Mesothelial cell of epicardium (in vitro differentiated cells): ENCODE measurements at regions not wholly inside any gene's neighbourhood (a gene's known extent, or its start where the extent isn't known, plus 50 kb on each side); places are given as distances from the start of the nearest gene placed in this dataset.

Experiments
- DNase-seq, 2 experiments: peaks; one replicate each; pipeline ENCODE4 v3.0.0; 2021; ENCODE audit warnings: low spot score in 2 of 2; ENCODE audit not compliant: unreplicated experiment in 2 of 2
- H3K27ac Mint-ChIP-seq: 2 replicates; pipeline ENCODE4 v1.8.0; 2021; ENCODE audit warnings: mixed read lengths
- H3K27me3 Mint-ChIP-seq: 2 replicates; pipeline ENCODE4 v1.8.0; 2021; ENCODE audit warnings: low read depth, mixed read lengths
- H3K36me3 Mint-ChIP-seq: 2 replicates; pipeline ENCODE4 v1.8.0; 2021; ENCODE audit warnings: mixed read lengths
- H3K4me1 Mint-ChIP-seq: 2 replicates; pipeline ENCODE4 v1.8.0; 2021; ENCODE audit warnings: mixed read lengths
- H3K4me3 Mint-ChIP-seq: 2 replicates; pipeline ENCODE4 v1.8.0; 2021; ENCODE audit warnings: mild to moderate bottlenecking, moderate library complexity, mixed read lengths
- H3K9me3 Mint-ChIP-seq: 2 replicates; pipeline ENCODE4 v1.8.0; 2021; ENCODE audit warnings: mixed read lengths
- TF ChIP-seq, protein P1 (sequence below): fragments of 200-600 bp; sonication (generic); IDR thresholded peaks from one replicate; pipeline ENCODE4 v1.5.0; 2021; ENCODE audit warnings: antibody characterized with exemption; ENCODE audit not compliant: unreplicated experiment

DNA sequence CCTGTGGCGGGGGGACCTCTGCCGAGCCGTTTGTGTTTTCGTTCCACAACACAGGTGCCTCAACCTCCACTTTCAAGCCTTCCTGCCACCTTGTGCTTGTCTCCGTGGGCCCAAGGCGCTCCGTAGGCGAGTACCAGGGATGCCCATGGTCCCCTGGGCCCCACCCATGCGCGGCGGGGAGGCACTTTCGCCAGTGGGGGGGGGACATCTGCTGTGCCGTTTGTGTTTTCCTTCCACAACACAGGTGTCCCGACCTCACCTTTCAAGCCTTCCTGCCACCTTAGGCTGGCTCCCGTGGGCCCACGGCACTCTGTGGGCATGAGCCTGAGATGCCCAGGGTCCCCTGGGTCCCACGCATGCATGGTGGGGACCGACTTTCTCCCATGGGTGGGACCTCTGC, 335.9 kb downstream of the ALG10 start:
- H3K36me3 Mint-ChIP-seq: no peaks in the 10 kb centered on the region
- no peaks in the 10 kb centered on the region for H3K9me3 Mint-ChIP-seq
- TF ChIP-seq, protein P1, sequence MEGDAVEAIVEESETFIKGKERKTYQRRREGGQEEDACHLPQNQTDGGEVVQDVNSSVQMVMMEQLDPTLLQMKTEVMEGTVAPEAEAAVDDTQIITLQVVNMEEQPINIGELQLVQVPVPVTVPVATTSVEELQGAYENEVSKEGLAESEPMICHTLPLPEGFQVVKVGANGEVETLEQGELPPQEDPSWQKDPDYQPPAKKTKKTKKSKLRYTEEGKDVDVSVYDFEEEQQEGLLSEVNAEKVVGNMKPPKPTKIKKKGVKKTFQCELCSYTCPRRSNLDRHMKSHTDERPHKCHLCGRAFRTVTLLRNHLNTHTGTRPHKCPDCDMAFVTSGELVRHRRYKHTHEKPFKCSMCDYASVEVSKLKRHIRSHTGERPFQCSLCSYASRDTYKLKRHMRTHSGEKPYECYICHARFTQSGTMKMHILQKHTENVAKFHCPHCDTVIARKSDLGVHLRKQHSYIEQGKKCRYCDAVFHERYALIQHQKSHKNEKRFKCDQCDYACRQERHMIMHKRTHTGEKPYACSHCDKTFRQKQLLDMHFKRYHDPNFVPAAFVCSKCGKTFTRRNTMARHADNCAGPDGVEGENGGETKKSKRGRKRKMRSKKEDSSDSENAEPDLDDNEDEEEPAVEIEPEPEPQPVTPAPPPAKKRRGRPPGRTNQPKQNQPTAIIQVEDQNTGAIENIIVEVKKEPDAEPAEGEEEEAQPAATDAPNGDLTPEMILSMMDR: no peak
- H3K4me1 Mint-ChIP-seq: no peaks in the 10 kb centered on the region
- DNase-seq: no peak
- H3K4me3 Mint-ChIP-seq: no peak overlapping the region
- no peak overlapping the region for H3K27ac Mint-ChIP-seq
- H3K27me3 Mint-ChIP-seq: no peaks in the 10 kb centered on the region

DNA sequence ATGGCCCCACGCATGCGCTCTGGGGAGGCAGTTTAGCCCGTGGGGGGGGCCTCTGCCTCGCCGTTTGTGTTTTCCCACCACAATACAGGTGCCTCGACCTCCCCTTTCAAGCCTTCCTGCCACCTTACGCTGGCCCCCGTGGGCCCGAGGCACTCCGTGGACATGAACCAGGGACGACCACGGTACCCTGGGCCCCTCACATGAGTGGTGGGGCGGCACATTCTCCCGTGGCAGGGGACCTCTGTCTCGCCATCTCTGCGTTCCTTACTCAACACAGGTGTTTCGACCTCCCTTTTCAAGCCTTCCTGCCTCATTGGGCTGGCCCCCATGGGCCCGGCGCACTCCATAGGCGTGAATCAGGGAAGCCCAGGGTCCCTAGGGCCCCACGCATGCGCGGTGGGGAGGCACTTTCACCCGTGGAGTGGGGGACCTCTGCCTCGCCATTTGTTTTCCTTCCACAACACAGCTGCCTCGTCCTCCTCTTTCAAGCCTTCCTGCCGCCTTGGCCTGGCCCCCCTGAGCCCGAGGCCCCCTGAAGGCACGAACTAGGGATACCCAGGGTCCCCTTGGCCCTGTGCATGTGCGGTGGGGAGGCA, 339.5 kb downstream of the ALG10 start:
- DNase-seq: no peak
- peaks cover 5% of the 10 kb centered on the region for H3K36me3 Mint-ChIP-seq
- no peak overlapping the region for H3K4me3 Mint-ChIP-seq
- no peak overlapping the region for H3K27ac Mint-ChIP-seq
- TF ChIP-seq, protein P1: no peak
- H3K9me3 Mint-ChIP-seq: peaks cover 6% of the 10 kb centered on the region
- no peaks in the 10 kb centered on the region for H3K27me3 Mint-ChIP-seq
- H3K4me1 Mint-ChIP-seq: no peaks in the 10 kb centered on the region

DNA sequence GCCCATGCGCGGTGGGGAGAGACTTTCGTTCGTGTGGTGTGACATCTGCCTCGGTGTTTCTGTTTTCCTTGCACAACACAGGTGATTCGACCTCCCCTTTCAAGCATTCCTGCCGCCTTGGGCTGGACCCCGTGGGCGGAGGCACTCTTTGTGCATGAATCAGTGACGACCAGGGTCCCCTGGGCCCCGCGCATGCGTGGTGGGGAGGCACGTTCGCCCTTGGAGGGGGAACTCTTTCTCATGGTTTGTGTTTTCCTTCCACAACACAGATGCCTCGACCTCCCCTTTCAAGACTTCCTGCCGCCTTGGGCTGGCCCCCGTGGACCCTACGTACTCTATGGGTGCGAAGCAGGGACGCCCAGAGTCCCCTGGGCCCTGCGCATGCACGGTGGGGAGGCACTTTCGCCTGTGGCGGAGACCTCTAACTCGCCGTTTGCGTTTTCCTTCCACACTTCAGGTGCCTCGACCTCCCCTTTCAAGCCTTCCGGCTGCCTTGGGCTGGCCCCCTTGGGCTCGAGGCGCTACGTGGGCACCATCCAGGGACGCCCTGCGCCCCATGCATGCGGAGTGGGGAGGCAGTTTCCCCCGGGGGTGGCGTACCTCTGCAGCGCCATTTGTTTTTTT, 340.9 kb downstream of the ALG10 start:
- no peak overlapping the region for H3K4me3 Mint-ChIP-seq
- no peaks in the 10 kb centered on the region for H3K27me3 Mint-ChIP-seq
- no peak for DNase-seq
- peaks cover 5% of the 10 kb centered on the region for H3K36me3 Mint-ChIP-seq
- no peaks in the 10 kb centered on the region for H3K4me1 Mint-ChIP-seq
- H3K27ac Mint-ChIP-seq: no peak overlapping the region
- H3K9me3 Mint-ChIP-seq: peaks cover 6% of the 10 kb centered on the region
- TF ChIP-seq, protein P1: no peak

DNA sequence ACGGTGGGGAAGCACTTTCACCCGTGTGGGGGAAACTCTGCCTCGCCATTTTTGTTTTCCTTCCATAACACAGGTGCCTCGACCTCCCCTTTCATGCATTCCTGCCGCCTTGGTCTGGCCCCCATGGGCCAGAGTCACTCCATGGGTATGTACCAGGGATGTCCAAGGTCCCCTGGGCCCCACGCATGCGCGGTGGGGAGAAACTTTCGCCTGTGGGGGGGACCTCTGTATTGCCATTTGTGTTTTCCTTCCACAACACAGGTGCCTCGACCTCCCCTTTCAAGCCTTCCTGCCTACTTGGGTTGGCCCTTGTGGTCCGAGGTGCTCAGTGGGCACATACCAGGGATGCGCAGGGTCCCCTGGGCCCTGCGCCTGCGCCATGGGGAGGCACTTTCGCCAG, 345.8 kb downstream of the ALG10 start:
- peaks cover 5% of the 10 kb centered on the region for H3K36me3 Mint-ChIP-seq
- no peak overlapping the region for H3K27ac Mint-ChIP-seq
- no peaks in the 10 kb centered on the region for H3K4me1 Mint-ChIP-seq
- DNase-seq: no peak
- no peaks in the 10 kb centered on the region for H3K27me3 Mint-ChIP-seq
- no peak overlapping the region for H3K4me3 Mint-ChIP-seq
- H3K9me3 Mint-ChIP-seq: peaks cover 6% of the 10 kb centered on the region
- TF ChIP-seq, protein P1: no peak

DNA sequence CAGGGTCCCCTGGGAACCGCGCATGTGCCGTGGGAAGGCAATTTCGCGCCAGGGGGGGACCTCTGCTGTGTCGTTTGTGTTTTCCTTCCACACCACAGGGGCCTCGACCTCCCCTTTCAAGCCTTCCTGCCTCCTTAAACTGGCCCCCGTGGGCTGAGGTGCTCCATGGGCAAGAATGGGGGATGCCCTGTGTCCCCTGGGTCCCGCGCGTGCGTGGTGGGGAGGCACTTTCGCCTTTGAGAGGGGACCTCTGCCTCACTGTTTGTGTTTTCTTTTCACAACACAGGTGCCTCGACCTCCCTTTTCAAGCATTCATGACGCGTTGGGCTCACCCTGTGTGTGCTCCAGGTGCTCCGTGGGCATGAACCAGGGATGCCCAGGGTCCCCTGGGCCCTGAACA, 348.8 kb downstream of the ALG10 start:
- H3K36me3 Mint-ChIP-seq: no peaks in the 10 kb centered on the region
- H3K9me3 Mint-ChIP-seq: no peaks in the 10 kb centered on the region
- H3K4me1 Mint-ChIP-seq: no peaks in the 10 kb centered on the region
- TF ChIP-seq, protein P1: no peak
- H3K27me3 Mint-ChIP-seq: no peaks in the 10 kb centered on the region
- no peak overlapping the region for H3K4me3 Mint-ChIP-seq
- no peak for DNase-seq
- no peak overlapping the region for H3K27ac Mint-ChIP-seq
